Upper lobe of left lung (tissue), 4 donors: ENCODE measurements at regions not wholly inside any gene's neighbourhood (a gene's known extent, or its start where the extent isn't known, plus 50 kb on each side); places are given as distances from the start of the nearest gene placed in this dataset.

Source experiments
- POLR2A ChIP-seq, 4 donors: fragments of 450-650 bp; IDR thresholded peaks; one replicate each; pipeline ENCODE4 v1.5.1; 2016 to 2017; ENCODE audit warnings: antibody characterized with exemption in 4 of 4, mild to moderate bottlenecking in 2 of 4
- TF ChIP-seq, protein P1 (sequence below), 6 experiments: fragments of 450-650 bp in 4 of 6; fragments of 200-600 bp in 2 of 6; sonication (generic) in 2 of 6; IDR thresholded peaks; one replicate each; pipeline ENCODE4 v1.5.1; 2016 to 2019; ENCODE audit warnings: antibody characterized with exemption in 6 of 6

DNA sequence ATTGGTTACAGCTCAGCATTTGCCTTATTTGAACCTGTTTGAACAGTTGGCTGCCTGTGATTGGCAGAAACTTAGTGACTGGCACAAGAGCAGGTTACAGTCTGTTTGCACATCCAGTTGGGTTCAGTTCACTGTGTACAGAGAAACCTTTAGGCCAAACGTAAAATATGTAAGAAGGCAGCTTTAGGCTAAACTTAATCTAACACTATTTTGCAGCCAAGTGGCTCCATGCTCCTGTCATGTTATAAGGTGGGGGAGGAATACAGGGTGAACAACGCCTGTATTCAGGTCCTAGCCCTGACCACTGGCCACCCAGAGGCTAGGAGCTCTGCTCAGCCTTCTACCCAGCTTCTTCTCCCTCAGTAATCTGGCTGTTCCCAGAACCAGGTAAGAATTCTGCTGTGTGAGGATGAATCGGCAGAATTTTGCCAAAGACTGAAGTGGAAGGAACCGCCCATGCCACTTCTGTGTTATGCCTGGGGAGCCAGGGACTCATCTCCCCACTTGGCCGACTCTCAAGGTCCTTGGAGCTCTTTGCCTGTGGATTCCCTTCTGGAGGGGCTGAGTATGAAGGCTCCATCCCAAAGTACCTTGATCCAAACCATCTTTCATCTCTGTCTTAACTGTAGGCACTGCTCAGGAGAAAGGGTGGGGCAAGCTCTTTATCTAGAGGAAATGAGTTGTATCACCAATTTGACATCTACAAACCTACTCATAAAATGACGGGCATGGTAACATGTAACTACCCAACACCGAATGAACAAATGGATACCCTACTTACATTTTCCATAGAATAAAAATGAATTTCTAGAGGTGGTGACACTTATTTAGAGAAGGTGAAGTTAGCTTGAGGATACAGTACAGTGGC lies 164.4 kb upstream of the NAMPT start:
- TF ChIP-seq, protein P1, sequence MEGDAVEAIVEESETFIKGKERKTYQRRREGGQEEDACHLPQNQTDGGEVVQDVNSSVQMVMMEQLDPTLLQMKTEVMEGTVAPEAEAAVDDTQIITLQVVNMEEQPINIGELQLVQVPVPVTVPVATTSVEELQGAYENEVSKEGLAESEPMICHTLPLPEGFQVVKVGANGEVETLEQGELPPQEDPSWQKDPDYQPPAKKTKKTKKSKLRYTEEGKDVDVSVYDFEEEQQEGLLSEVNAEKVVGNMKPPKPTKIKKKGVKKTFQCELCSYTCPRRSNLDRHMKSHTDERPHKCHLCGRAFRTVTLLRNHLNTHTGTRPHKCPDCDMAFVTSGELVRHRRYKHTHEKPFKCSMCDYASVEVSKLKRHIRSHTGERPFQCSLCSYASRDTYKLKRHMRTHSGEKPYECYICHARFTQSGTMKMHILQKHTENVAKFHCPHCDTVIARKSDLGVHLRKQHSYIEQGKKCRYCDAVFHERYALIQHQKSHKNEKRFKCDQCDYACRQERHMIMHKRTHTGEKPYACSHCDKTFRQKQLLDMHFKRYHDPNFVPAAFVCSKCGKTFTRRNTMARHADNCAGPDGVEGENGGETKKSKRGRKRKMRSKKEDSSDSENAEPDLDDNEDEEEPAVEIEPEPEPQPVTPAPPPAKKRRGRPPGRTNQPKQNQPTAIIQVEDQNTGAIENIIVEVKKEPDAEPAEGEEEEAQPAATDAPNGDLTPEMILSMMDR (IDR thresholded peaks at IDR 0.05): no peak
- TF ChIP-seq POLR2A (IDR thresholded peaks at IDR 0.05): no peak
